NT2/D1 (cell line): ENCODE measurements at regions not wholly inside any gene's neighbourhood (a gene's known extent, or its start where the extent isn't known, plus 50 kb on each side); places are given as distances from the start of the nearest gene placed in this dataset.

Experiments used
- DNase-seq: peaks from one replicate; pipeline ENCODE4 v3.0.0-alpha.2; 2011; ENCODE audit warnings: low read depth, low spot score
- H3K27me3 ChIP-seq: 2 replicates; pipeline ENCODE4 v1.6.0; 2011; ENCODE audit warnings: mild to moderate bottlenecking; ENCODE audit not compliant: insufficient read length, insufficient read depth
- H3K36me3 ChIP-seq: 2 replicates; pipeline ENCODE4 v1.6.1; 2011; ENCODE audit warnings: mild to moderate bottlenecking, low read length, mixed read lengths; ENCODE audit not compliant: insufficient read depth, insufficient read length
- H3K4me1 ChIP-seq: 2 replicates; pipeline ENCODE4 v1.5.1; 2011; ENCODE audit not compliant: insufficient read depth, insufficient read length
- H3K4me3 ChIP-seq: 2 replicates; pipeline ENCODE4 v1.5.1; 2011; ENCODE audit warnings: low read depth; ENCODE audit not compliant: insufficient read length
- H3K9ac ChIP-seq: 2 replicates; pipeline ENCODE4 v1.6.0; 2011; ENCODE audit warnings: low read depth; ENCODE audit not compliant: insufficient read length
- H3K9me3 ChIP-seq: 2 replicates; pipeline ENCODE4 v1.5.1; 2011; ENCODE audit warnings: mild to moderate bottlenecking, low read length; ENCODE audit not compliant: insufficient read depth
- SUZ12 ChIP-seq: IDR thresholded peaks from 2 replicates; pipeline ENCODE4 v1.6.1; 2011; ENCODE audit not compliant: insufficient read length, insufficient read depth; ENCODE audit errors: extremely low read depth
- YY1 ChIP-seq: IDR thresholded peaks from 2 replicates; pipeline ENCODE4 v1.6.1; 2011; ENCODE audit not compliant: insufficient read length, insufficient read depth
- ZNF274 ChIP-seq: IDR thresholded peaks from 2 replicates; pipeline ENCODE4 v1.6.1; 2011; ENCODE audit warnings: mild to moderate bottlenecking, low read depth, low read length

DNA sequence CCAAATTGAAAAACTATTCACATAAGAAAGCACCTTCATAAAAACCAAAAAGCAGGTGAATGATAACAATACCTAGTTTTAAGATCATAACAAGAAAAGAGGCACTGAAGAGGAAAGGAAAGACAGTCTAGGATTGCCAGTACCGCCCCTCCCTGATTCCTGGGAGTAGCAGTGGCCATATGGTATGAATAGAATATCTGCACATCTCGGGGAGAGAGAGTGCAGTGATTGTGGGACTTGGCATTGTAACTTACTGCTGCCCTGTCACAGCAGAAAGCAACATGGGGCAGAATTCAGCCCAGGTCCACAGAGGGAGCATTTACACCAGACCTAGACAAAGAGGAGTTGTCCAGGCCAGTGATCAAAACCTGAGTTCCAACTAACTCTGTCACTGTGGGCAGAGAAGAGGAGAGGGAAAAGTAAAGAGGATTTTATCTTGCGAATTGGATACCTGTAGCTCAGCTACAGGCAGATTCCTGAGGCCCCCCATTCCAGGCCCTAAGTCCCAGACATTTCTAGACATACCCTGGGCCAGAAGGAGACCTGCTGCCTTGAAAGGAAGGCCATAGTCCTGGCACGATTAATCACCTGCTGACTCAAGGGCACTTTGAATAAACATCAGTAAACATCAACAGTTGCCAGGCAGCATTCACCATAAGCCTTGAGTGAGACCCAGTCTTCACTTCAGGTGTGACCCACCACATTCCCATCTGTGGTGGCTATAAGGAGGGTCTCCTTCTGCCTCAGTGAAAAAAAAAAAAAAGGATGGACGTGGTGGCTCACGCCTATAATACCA is 397.5 kb downstream of the TGFB2 start:
- H3K36me3 ChIP-seq = no peaks in the 10 kb centered on the region
- TF ChIP-seq YY1 = no peak
- DNase-seq = no peak
- H3K9me3 ChIP-seq = 0 out of 2 replicates have a peak, but pooled peaks cover 4% of the 10 kb centered on the region
- no peak overlapping the region for H3K9ac ChIP-seq
- no peaks in the 10 kb centered on the region for H3K27me3 ChIP-seq
- H3K4me1 ChIP-seq = no peaks in the 10 kb centered on the region
- H3K4me3 ChIP-seq = no peak overlapping the region

DNA sequence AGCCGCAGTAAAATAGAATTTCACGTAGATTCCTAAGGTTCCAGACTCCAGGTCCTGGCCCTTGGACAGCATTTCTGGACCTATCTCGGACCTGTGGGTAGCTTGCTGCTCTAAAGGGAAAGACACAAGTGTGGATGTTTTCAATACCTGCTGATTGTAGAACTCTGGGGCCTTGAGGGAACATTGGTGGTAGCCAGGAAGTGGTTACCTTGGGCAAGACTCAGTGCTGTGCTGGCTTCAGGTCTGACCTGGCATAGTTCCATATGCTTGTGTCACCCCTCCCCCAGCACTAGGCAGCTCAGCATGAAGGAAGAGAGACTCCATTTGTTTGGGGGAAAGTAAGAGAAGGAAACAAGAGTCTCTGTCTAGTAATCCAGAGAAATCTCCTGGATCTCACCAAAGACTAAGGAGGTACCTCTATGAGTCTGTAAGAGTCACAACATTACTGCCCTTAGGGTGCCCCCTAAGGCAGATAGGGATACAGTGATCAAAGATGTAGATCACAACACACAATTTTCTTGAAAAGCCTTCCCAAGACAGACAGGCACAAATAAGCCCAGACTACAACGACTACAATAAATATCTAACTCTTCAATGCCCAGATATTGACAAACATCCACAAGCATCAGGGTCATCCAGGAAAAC is 398.8 kb downstream of the TGFB2 start:
- Histone ChIP-seq H3K4me3 (no peak overlapping the region), H3K36me3 (no peaks in the 10 kb centered on the region), H3K9ac (no peak overlapping the region), H3K9me3 (peaks cover 6% of the 10 kb centered on the region), H3K27me3 (no peaks in the 10 kb centered on the region), H3K4me1 (no peaks in the 10 kb centered on the region)
- DNase-seq = no peak
- no peak for TF ChIP-seq YY1
- TF ChIP-seq ZNF274 = no peak
- TF ChIP-seq SUZ12 = no peak

- Histone ChIP-seq H3K4me3 (no peak overlapping the region), H3K36me3 (no peaks in the 10 kb centered on the region), H3K9me3 (peaks cover 8% of the 10 kb centered on the region), H3K27me3 (no peaks in the 10 kb centered on the region), H3K4me1 (no peaks in the 10 kb centered on the region), H3K9ac (no peak overlapping the region)
- DNase-seq = no peak
- TF ChIP-seq ZNF274 (no peak), YY1 (no peak), SUZ12 (no peak)
These were observed 402.9 kb downstream of the TGFB2 start for GRCh38 chr1:218748071-218748470.

- H3K4me3 ChIP-seq = no peak overlapping the region
- H3K9me3 ChIP-seq = peaks cover 5% of the 10 kb centered on the region
- H3K4me1 ChIP-seq = no peaks in the 10 kb centered on the region
- DNase-seq = no peak
- H3K27me3 ChIP-seq = no peaks in the 10 kb centered on the region
- no peaks in the 10 kb centered on the region for H3K36me3 ChIP-seq
- TF ChIP-seq SUZ12 = no peak
- no peak for TF ChIP-seq ZNF274
- no peak for TF ChIP-seq YY1
- H3K9ac ChIP-seq = no peak overlapping the region
These were observed 405.3 kb downstream of the TGFB2 start for GRCh38 chr1:218750216-218750970.

DNA sequence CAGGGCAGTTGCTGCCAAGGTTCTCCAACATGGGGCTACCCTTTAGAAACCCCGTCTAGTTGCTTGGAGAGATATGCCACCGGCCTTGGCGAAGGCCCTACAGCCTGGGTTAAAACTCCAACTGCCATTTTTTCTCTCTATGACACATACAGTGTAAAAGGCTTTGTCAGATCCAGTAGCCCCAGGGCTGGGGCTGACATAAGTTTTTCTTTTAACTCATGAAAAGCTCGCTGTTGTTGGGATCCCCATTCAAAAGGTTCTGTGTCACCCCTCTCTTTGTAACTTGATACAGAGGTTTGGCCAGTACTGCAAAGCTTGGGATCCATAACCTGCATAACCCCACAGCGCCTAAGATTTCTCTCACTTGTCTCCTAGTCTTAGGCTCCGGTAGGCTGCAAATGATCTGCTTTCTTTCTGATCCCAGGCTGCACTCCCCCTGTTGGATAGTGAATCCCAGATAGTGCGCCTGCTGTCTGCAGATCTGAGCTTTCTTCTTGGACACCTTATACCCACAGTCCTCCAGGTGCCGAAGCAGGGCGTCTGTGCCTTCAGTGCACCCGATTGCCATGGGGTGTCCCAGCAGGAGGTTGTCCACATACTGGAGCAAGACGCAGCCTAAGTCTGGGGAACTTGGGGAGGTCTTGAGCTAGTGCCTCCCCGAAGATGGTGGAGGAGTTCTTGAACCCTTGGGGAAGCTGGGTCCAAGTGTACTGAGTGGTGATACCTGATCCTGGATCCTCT is 406.2 kb downstream of the TGFB2 start:
- no peak for DNase-seq
- H3K9me3 ChIP-seq = peaks cover 8% of the 10 kb centered on the region
- H3K27me3 ChIP-seq = no peaks in the 10 kb centered on the region

DNA sequence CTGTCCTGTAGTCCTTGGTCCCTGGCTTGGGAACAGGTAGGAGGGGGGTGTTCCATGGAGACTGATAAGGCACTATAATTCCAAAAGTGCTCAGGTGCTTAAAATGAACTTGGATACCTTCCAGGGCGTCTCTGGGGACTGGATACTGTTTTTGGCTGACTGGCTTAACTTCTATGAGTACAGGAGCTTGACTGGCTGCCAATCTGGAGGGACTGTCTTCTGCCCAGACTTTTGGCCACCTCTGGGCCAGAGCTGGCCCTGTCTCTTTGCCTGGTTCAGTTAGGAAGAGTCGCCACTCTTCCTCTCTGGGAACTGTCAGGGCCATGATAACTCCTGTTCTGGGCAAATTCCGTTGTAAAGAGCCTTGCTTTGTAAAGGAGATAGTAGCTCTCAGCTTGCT is 407.0 kb downstream of the TGFB2 start:
- no peaks in the 10 kb centered on the region for H3K4me1 ChIP-seq
- no peak for TF ChIP-seq YY1
- no peak for TF ChIP-seq SUZ12
- TF ChIP-seq ZNF274 = no peak
- no peaks in the 10 kb centered on the region for H3K36me3 ChIP-seq
- H3K9me3 ChIP-seq = peaks cover 8% of the 10 kb centered on the region
- H3K4me3 ChIP-seq = no peak overlapping the region
- DNase-seq = no peak
- no peaks in the 10 kb centered on the region for H3K27me3 ChIP-seq
- H3K9ac ChIP-seq = no peak overlapping the region

More for the DNA sequence above, 406.2 kb downstream of the TGFB2 start:
- no peak overlapping the region for H3K9ac ChIP-seq
- TF ChIP-seq YY1 = no peak
- no peak for TF ChIP-seq ZNF274
- no peak for TF ChIP-seq SUZ12
- no peaks in the 10 kb centered on the region for H3K36me3 ChIP-seq
- no peak overlapping the region for H3K4me3 ChIP-seq
- H3K4me1 ChIP-seq = no peaks in the 10 kb centered on the region
